Stimulated activated CD8-positive, alpha-beta memory T cell treated with anti-CD3 and anti-CD28 coated beads, Interleukin-7, amount 100 ng/mL, for 4 hours (primary cell): ENCODE measurements at regions not wholly inside any gene's neighbourhood (a gene's known extent, or its start where the extent isn't known, plus 50 kb on each side); places are given as distances from the start of the nearest gene placed in this dataset.

Experiments used
- DNase-seq, 2 donors: peaks; one replicate each; pipeline ENCODE4 v3.0.0-alpha.2; 2020; ENCODE audit warnings: low read depth in 2 of 2

- no peak for DNase-seq
Observed at GRCh38 chr1:228848406-228848805, 113.1 kb downstream of the RHOU start.

- DNase-seq: no peak
Observed at GRCh38 chr1:228849011-228849541, 113.8 kb downstream of the RHOU start.

DNA sequence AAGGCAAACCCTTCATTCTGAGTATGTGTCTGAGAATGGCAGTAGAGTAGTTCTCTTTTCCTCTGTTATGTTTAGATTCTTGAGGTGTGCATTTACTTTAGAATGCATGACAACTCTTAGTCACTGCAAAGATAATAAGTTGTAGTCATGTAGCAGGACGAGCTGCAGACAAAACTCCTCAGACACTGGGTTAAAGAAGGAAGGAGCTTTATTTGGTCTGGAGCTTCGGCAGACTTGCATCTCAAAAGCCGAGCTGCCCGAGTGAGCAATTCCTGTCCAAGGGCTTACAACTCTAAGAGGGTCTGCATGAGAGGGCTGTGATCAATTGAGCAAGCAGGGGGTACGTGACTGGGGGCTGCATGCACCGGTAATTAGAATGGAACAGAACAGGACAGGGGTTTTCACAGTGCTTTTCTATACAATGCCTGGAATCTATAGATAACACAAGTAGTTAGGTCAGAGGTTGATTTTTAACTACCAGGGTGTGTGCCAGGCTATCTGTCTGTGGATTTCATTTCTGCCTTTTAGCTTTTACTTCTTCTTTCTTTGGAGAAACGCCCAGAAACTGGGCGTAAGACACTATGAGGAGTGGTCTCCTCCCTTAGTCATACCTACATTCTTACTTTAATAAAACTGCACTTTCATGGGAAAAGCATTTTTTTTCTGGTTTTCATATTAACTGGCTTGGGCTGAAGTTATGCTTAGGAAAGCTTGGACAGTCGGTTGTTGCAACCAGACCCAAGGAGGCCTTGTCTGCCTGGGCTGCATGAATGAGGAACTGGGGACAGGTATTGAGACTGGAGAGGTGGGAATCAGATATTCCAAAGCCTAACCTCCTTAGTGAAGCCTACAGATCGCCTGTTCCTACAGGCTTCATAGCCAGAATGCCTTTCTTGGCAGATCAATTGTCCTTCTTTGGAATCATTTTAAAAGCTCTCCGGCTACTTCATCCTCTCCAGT lies 115.1 kb downstream of the RHOU start:
- DNase-seq: no peak

GRCh38 chr1:228851193-228851592 lies 115.9 kb downstream of the RHOU start:
- no peak for DNase-seq

- DNase-seq: no peak
Observed at GRCh38 chr1:228851618-228852017, 116.3 kb downstream of the RHOU start.

GRCh38 chr1:228852024-228852423 lies 116.7 kb downstream of the RHOU start:
- no peak for DNase-seq

DNA sequence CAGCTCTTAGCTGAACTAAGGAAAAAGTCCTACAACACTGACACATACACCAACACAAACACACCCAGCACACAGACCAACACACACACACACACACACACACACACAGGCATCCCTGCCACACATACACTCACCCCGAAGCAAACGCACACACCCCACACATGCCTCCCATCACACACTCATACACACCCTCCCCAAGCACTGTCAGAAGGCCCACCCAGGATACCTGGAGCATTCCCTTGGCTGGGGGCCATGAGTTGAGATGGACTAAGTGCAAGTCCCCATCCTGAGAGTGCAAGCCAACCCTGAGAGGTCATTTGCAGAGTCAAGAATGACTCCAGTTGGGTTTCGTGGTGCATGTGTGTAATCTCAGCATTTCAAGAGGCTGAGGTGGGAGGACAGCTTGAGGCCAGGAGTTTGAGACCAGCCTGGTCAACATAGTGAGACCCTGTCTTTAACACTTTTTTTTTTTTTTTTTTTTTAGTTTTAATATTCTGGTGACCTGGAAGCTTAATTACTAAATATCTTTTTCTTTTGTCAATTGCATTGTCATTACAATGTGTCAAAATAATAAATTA lies 117.3 kb downstream of the RHOU start:
- no peak for DNase-seq

GRCh38 chr1:228853191-228853590 lies 117.9 kb downstream of the RHOU start:
- no peak for DNase-seq

DNA sequence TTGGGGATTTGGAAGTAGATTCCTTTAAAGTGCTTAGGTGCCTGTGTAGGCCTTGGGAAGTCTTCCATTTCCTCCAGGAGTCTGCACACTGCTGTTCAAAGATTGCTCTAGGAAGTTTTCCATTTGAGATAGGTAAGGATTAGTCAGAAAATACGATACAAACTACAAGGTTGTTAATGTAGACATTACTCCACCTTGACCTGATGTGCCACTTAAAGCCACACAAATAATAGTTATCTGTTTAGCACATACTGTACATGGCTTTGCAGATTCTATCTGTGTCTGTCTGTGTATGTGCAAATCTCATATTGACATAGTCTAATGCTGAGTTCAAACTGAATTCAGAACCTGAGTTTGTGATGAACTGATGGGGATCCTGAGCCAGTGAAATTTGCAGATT lies 118.4 kb downstream of the RHOU start:
- no peak for DNase-seq

DNA sequence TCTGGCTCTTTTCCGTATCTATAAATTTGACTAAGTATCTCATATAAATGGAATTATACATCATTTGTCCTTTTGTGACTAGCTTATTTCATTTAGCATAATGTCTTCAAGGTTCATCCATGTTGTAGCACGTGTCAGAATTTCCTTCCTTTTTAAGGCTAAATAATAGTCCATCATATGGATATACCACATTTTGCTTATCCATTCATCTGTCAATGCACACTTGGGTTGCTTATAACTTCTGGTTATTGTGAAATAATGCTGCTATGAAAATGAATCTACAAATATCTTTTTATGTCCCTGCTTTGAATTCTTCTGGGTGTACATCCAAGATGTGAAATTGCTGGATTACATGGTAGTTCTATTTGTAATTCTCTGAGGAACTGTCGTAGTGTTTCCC lies 119.6 kb downstream of the RHOU start:
- no peak for DNase-seq

GRCh38 chr1:228857611-228858010 lies 122.3 kb downstream of the RHOU start:
- no peak for DNase-seq

DNA sequence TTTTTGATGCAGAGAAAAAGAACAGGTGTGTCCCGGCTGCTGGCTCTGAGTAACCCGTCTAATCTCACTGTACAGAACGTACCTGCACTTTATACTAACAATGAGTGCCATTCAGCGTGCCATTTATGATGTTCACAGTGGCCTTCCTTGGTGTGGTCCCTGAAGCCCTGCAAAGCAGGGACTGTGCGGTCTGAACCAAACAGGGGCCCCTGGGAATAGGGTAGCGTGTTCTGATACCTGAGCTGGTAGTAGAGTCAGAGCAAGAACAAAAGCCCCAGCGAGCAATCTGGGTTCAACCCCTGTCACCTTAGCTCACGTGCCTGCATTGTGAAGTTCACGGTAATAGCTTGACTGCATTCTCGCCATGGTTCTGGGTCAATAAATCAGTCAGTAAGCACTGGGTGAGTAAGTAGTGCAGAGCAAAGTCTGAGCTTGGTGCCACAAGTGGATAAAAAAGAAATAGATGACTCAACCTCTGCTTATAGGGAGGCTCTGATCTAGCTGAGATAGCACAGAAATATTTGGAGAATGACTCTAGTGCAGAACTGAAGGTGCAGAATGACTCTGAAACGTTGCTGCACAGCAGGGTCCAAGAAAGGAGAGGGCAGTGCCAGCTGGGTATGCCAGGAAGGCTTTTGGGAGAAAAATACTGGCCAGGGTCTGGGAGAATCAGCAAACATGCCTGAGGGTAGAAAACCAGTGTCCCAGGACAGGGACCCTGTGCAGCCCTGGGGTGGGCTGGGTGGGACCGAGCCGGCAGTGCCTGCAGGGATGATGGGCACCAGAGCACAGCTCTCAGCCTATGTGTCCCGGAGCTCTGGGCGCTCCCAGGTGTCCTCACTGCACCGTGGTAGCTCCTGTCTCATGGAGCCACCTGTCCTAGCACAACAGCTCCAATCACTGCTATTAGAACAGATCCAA lies 125.9 kb downstream of the RHOU start:
- DNase-seq: no peak

- no peak for DNase-seq
Observed at GRCh38 chr1:228861832-228862180, 126.5 kb downstream of the RHOU start.

DNA sequence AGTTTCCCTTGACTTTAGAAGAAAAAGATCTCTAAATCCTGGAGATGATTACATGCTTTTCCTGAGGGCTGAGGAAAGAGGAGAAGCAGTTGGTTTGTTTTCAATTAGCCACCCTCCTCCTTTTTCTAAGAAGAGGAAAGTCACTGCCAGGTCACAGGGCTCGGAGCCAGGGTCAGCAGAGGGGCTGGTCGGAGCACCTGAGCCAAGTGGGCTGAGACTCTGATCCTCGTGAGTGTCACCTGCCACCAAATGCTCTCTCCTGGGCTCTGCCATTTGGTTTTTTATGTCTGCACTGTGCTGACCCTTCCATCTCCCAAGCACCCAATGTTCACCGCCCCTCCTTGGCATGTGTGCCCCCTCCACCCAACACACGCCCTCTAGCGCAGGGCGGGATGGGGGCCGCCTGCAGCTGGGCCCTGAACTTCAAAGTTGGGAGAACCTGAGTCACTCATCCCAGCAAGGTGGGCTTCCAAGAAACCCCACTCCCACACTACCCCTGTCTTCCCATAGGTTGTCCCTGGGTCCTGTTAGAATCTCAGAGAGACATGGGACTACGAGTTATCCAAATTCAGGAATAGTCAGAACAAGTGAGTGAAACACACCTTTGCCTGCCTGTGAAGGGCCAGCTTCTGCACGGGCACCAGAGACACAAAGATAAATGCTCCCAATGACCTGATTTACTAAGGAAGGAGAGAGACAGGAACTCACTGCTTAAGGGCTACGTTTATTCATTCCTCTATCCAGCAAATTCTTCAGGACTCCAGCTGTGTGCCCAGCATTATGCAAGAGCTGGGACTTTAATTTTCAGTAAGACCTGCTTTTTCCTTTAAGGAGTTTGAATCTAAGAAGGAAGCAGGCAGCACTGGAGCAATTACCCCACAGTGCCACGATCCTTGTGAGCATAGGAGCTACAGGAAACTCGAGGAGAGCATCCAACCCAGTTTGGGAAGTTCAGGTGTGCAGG lies 127.5 kb downstream of the RHOU start:
- no peak for DNase-seq

DNA sequence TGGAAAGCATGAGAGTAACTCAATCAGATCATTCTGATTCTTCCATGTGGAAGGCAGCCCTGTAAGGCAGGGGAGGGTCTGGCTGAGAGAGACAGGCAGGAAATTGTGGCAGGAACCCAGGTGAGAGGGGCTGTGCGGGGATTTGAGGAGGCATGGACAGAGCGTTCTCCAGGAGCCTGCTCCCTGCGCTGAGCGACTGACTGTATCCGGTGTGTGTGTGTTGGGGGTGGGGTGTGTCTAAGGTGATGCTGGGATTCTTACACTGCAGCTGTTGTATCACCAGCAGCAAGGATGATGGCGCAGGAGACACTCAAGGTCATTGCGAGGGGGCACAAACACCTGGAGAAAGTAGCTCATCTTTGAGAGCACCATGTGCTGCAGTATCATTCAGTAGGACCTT lies 128.5 kb downstream of the RHOU start:
- DNase-seq: no peak

- no peak for DNase-seq
Observed at GRCh38 chr1:228865627-228866330, 130.5 kb downstream of the RHOU start.

GRCh38 chr1:228866468-228866867 lies 131.2 kb downstream of the RHOU start:
- no peak for DNase-seq

DNA sequence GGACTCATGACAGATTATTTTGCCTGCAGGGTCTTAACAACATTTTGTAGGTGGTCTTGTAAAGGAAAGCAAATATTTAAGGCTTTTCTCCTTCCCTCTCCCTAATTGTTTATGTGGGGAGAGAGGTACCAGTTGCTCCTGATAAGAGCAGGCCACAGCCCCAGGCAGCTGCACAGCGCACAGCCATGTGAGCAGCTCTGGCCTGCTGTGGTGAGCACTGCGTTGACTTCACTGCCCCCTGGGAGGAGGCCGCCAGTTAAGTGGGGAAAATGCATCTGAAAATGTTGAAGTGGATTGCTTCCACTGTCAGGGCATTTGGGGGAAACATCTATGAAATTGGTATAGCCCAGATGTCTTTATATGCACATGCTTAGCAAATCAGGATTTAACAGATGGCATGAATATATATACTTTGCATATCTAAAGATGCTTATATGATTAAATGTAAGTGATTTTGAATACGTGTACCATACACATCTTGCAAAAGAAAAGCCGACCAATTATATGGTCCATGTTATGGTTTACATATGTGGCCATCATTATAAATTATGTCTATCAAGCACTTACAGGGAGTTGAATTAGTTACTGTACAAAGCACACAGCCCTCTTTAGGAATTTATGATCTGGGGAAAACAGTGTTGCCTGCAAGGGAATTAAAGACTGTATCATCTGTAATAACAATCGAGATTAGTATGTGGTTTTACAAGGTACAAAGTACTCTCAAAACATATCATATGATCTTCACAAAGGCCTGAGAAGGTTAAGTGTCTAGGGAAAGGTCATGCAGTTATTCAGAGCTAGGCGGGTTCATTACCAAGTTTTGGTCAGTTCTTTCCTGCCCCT lies 132.1 kb downstream of the RHOU start:
- no peak for DNase-seq
